Right cardiac atrium (tissue), 5 donors: ENCODE measurements at regions not wholly inside any gene's neighbourhood (a gene's known extent, or its start where the extent isn't known, plus 50 kb on each side); places are given as distances from the start of the nearest gene placed in this dataset.
A peak's percentile ranks its signal among the peaks of the same experiment; 100 is the strongest.

Experiments used
- ATAC-seq, 2 donors: fragments of 200-7000 bp; cut with Tn5 transposase; one replicate each; pipeline versions ENCODE4 v1.8.0 to v1.9.1; 2020; ENCODE audit warnings: moderate library complexity in 2 of 2, mild to moderate bottlenecking in 1 of 2
- DNase-seq, 3 donors: peaks; one replicate each; pipeline ENCODE4 v3.0.0-alpha.2; 2020
- H3K27ac ChIP-seq: one replicate; pipeline ENCODE4 v1.5.1; 2013; ENCODE audit warnings: mild to moderate bottlenecking, low read length, control low read depth, moderate library complexity
- H3K27me3 ChIP-seq: one replicate; pipeline ENCODE4 v1.6.1; 2013; ENCODE audit not compliant: control insufficient read depth, insufficient read depth
- H3K4me1 ChIP-seq: one replicate; pipeline ENCODE4 v1.6.1; 2013; ENCODE audit warnings: low read length; ENCODE audit not compliant: control insufficient read depth, insufficient read depth
- H3K4me3 ChIP-seq: one replicate; pipeline ENCODE4 v1.5.1; 2013; ENCODE audit warnings: low read length, control low read depth
- H3K9me3 ChIP-seq: one replicate; pipeline ENCODE4 v1.6.1; 2013; ENCODE audit warnings: low read length; ENCODE audit not compliant: control insufficient read depth
- WGBS: extraction: QIAGEN DNeasy Blood & Tissue Kit; methylation state at CpG from one replicate; pipeline ENCODE4 v1.1.7; 2013; 5-methylcytosine and 5-hydroxymethylcytosine counted together
- intact Hi-C, 4 donors: fragments of 100-400 bp; cut with DNase I; formaldehyde crosslinking; loops; one replicate each; pipeline versions ENCODE4 v1.11.0 to v1.14.0; 2022 to 2023
- donor health status: healthy with polysubstance abuse.
- donor health status: DM: no; HTN: yes; CAD: no.
- donor health status: DM: no; HTN: no; CAD: no.
- donor health status: DM: no; HTN: yes; CAD: no; lungs with severe emphysema.
- donor health status: DM: yes; HTN: yes; CAD: no.

DNA sequence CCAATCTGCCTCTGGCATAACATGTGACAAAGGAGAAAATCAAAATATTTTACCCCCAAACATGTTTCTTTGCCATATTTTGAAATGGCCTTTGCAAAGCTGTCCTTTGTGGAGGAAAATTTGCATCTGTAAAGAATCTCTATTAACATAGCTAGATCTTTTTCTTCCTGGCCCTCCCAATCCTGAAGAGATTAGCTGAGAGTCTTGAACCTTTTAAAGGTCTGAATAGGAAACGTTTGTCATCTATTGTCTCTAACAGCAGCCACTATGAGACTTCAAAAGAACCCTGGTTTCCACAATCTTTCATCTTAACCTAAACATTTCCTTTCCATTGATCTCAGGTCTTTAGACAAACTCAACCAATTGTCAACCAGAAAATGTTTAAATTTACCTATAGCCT lies 520.9 kb upstream of the TGFBR2 start:
- no peak for ATAC-seq

DNA sequence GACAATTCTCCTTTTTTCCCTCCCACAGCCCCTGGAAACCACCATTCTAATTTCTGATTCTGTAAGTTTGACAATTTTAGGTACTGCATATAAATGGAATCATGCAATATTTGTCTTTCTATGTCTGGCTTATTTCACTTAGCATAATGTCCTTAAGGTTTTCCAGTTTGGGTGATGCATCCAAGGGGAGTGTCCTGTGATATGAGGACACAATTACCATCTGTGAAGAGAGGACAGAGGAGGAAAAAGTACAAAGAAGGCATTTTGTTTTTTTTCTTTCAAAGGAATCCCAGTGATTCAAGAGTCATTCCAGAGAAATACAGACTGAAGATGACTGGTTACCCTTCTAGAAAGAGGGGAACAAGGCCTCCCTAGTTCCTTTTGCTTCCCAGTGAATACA lies 514.7 kb upstream of the TGFBR2 start:
- H3K9me3 ChIP-seq = no peaks in the 10 kb centered on the region
- no peaks in the 10 kb centered on the region for H3K27me3 ChIP-seq
- no peak for DNase-seq
- intact Hi-C loops = no loop called here
- no peak overlapping the region for H3K4me3 ChIP-seq
- no peak overlapping the region for H3K27ac ChIP-seq
- no peaks in the 10 kb centered on the region for H3K4me1 ChIP-seq
- ATAC-seq = no peak

More for the DNA sequence above, 520.9 kb upstream of the TGFBR2 start:
- intact Hi-C loops = no loop called here
- 44% methylated on average over 1 of the region's 1 CpG for WGBS
- Histone ChIP-seq H3K27me3 (no peaks in the 10 kb centered on the region), H3K4me3 (no peak overlapping the region), H3K9me3 (no peaks in the 10 kb centered on the region), H3K27ac (no peak overlapping the region), H3K4me1 (no peaks in the 10 kb centered on the region)
- DNase-seq = no peak

GRCh38 chr3:30097022-30097650 lies 509.3 kb upstream of the TGFBR2 start:
- intact Hi-C loops = no loop called here
- H3K4me1 ChIP-seq = no peaks in the 10 kb centered on the region
- 96% methylated on average over 2 of the region's 2 CpGs for WGBS
- no peaks in the 10 kb centered on the region for H3K27me3 ChIP-seq
- no peaks in the 10 kb centered on the region for H3K9me3 ChIP-seq
- H3K4me3 ChIP-seq = no peak overlapping the region
- no peak for ATAC-seq
- no peak for DNase-seq
- no peak overlapping the region for H3K27ac ChIP-seq

DNA sequence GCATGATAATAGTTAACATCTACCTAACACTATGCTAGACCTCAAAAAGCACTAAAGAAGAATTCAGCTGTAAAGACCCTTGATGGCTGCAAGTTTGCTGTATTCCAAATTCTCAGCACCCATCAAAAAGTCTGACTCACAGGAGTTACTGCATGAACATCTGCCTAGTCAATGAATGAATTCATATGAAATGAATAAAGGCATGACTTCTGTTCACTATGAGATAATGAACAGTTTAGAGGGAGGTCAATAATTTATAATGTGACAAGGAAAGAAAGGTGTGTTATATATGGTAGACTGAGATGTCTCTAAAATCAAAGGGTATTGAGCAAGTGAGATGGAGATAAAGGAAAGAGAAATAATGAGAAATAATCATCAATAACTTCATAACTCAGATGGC lies 508.2 kb upstream of the TGFBR2 start:
- Histone ChIP-seq H3K27ac (no peak overlapping the region), H3K4me1 (no peaks in the 10 kb centered on the region), H3K9me3 (no peaks in the 10 kb centered on the region), H3K27me3 (no peaks in the 10 kb centered on the region), H3K4me3 (no peak overlapping the region)
- intact Hi-C loops = no loop called here
- ATAC-seq (no peak), DNase-seq (no peak)

DNA sequence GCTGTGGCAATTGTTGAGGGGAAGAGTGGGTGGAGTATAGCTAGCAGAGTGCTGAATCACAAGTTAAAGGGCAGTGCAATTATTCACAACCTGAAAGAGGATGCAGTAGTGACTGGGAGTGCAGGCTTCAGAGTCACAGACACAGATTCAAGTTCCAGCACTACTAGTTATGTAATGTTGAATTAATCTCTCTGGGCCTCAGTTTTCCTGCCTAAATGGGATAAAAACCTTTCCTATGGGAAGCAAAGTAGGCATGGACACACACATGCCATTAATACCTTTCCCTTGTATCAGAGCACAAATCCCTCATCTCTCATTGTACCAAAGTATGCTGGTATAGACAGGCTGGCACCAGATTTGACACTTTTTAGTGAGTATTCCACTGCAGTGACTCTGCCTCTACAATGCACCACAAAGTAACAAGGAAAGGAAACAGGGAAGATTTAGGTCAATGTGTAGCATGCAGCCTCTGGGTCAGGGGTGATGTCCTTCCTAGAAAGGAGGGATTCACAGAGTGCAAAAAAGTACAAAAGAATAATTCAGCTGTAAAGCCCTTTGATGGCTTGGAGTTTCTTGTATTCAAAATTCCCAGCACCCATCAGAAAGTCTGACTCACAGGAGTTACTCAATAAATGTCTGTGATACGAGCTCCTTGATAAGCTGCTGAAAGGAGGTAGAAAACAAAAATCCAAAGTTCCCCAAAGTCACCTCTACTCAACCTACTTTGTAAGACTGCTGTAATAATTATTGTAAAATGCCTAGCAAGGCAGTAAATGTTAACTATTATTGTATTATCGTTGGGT lies 507.5 kb upstream of the TGFBR2 start:
- no peak for ATAC-seq
- 72% methylated on average over 2 of the region's 2 CpGs for WGBS

DNA sequence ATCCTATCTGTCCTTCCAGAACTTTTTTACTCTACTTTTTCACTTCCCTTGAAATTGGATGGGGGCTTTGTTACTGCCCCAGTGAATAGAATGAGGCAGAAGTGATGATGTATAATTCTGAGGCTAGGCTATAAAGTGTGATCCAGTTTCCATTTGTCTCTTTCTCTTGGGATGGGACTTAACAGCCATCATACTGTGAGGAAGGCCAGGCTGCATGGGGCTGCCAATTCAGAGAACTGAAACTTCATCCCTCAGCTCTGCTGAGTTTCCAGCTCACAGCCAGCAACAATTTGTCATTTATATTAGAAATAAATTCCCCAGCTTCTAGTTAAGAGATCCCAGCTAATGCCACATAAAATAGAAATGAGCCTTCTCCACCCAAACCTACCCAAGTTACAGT lies 504.0 kb upstream of the TGFBR2 start:
- intact Hi-C loops = no loop called here

More for the DNA sequence above, 507.5 kb upstream of the TGFBR2 start:
- H3K4me1 ChIP-seq = no peaks in the 10 kb centered on the region
- intact Hi-C loops = no loop called here
- no peak overlapping the region for H3K4me3 ChIP-seq
- no peaks in the 10 kb centered on the region for H3K9me3 ChIP-seq
- DNase-seq = no peak
- no peak overlapping the region for H3K27ac ChIP-seq
- H3K27me3 ChIP-seq = no peaks in the 10 kb centered on the region

GRCh38 chr3:30103186-30103585 lies 503.2 kb upstream of the TGFBR2 start:
- Histone ChIP-seq H3K4me1 (no peaks in the 10 kb centered on the region), H3K9me3 (no peaks in the 10 kb centered on the region), H3K27ac (no peak overlapping the region), H3K4me3 (no peak overlapping the region), H3K27me3 (no peaks in the 10 kb centered on the region)
- no peak for DNase-seq
- ATAC-seq = no peak
- 88% methylated on average over 2 of the region's 2 CpGs for WGBS
- intact Hi-C loops = no loop called here

More for the DNA sequence above, 504.0 kb upstream of the TGFBR2 start:
- DNase-seq (peak in 1 of 3 donors; percentile 48), ATAC-seq (no peak)
- Histone ChIP-seq H3K9me3 (no peaks in the 10 kb centered on the region), H3K27ac (no peak overlapping the region), H3K4me3 (no peak overlapping the region), H3K4me1 (no peaks in the 10 kb centered on the region), H3K27me3 (no peaks in the 10 kb centered on the region)

GRCh38 chr3:30107531-30107930 lies 498.9 kb upstream of the TGFBR2 start:
- Histone ChIP-seq H3K27me3 (no peaks in the 10 kb centered on the region), H3K4me3 (no peak overlapping the region), H3K9me3 (no peaks in the 10 kb centered on the region), H3K27ac (no peak overlapping the region), H3K4me1 (no peaks in the 10 kb centered on the region)
- intact Hi-C loops = no loop called here
- no peak for DNase-seq
- WGBS = 43% methylated on average over 4 of the region's 4 CpGs
- no peak for ATAC-seq

DNA sequence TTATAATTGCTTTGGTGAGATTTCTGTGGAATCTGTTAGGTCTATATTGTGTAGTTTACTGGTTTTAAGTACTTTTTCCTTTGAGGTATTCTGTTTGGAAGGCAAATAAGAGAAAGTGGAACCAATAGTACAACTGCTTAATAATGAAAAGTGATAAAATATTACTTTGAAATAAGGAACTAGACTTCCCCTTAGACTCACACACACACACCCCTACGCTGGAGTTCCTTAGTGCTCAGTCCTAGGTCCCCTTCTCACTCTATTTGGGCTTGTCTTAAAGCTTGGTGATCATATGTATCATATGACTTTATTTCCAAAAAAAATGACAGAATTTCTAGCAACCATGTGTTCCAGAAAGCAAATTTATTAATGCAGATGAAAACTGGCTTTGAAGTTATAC lies 494.0 kb upstream of the TGFBR2 start:
- no peaks in the 10 kb centered on the region for H3K4me1 ChIP-seq
- intact Hi-C loops = loop anchor here in 2 of 4 donors (5.0 to 10.0 kb wide), 4 partner anchors 85 to 642 kb away; no protein-coding TSS in a partner anchor
- no peaks in the 10 kb centered on the region for H3K27me3 ChIP-seq
- 85% methylated on average over 1 of the region's 1 CpG for WGBS
- DNase-seq (no peak), ATAC-seq (no peak)
- H3K27ac ChIP-seq = no peak overlapping the region
- no peak overlapping the region for H3K4me3 ChIP-seq
- no peaks in the 10 kb centered on the region for H3K9me3 ChIP-seq

DNA sequence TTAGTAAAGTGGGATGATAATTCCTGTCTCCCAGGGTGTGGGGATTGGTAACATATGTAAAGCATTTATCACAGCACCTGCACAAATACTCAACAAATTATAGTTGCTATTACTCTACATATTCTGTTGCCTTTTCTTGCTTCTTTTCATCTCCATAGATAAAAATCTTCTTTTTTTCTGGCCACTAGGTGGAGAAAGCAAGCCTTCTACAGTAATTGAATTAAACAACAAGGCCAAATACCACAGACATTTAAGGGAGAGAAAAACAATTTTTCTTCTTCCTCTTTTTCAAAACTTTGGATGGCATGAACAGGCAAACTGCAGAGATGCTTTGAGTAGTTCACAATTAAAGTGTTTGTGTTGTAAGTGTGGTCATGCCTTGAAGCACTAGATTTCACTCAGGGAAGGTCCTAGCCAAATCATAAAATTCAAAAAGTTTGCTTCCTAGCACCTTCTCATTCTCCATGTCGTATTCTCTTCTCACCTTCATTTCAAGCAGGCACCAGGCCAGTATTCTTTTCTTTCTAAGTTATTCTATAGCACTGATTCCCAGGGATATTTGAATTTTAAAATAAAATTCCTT lies 493.4 kb upstream of the TGFBR2 start:
- DNase-seq = no peak
- peak; percentile 39 to 62 for ATAC-seq
- H3K4me3 ChIP-seq = no peak overlapping the region
- H3K27ac ChIP-seq = no peak overlapping the region
- intact Hi-C loops = loop anchor here in 2 of 4 donors (5.0 to 10.0 kb wide), 4 partner anchors 84 to 642 kb away; no protein-coding TSS in a partner anchor
- H3K4me1 ChIP-seq = no peaks in the 10 kb centered on the region
- 0% methylated on average over 1 of the region's 1 CpG for WGBS
- no peaks in the 10 kb centered on the region for H3K9me3 ChIP-seq
- H3K27me3 ChIP-seq = no peaks in the 10 kb centered on the region

- WGBS = 81% methylated on average over 3 of the region's 3 CpGs
- no peak for DNase-seq
- Histone ChIP-seq H3K4me1 (no peaks in the 10 kb centered on the region), H3K27ac (no peak overlapping the region), H3K4me3 (no peak overlapping the region), H3K9me3 (no peaks in the 10 kb centered on the region), H3K27me3 (no peaks in the 10 kb centered on the region)
- intact Hi-C loops = loop anchor here in 2 of 4 donors (5.0 to 10.0 kb wide), 4 partner anchors 83 to 641 kb away; no protein-coding TSS in a partner anchor
- no peak for ATAC-seq
These were observed 492.5 kb upstream of the TGFBR2 start for GRCh38 chr3:30113906-30114305.
